ENCODE measurements at regions not wholly inside any gene's neighbourhood (a gene's known extent, or its start where the extent isn't known, plus 50 kb on each side); places are given as distances from the start of the nearest gene placed in this dataset.

DNA sequence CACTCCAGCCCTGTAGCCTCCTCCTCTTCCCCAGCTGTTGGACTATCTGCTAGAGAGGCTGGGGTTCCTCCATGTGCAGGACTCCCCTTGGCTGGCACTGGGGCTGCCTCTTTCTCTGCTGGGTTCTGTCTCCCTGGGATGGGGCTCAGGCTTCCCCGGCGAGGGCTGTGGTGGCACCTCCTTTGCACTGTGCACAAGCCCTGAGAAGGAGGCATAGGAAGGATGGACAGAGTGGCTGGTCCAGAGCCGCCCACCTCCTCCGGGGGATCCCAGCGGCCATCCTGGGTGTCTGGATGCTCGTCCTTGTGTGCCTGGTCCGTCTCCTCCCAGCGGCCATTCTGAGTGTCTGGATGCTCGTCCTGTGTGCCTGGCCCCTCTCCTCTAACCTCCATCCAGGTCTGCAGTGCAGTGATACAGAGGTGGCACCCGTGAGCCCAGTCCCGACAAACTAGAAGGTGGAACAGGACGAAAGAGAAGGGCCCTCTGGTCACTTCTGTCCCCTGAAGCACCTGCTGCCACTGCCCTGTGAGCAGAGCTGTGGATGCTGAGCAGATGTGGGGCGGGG lies 633.7 kb downstream of the BRD1 start:
- DNase-seq: no peak

DNA sequence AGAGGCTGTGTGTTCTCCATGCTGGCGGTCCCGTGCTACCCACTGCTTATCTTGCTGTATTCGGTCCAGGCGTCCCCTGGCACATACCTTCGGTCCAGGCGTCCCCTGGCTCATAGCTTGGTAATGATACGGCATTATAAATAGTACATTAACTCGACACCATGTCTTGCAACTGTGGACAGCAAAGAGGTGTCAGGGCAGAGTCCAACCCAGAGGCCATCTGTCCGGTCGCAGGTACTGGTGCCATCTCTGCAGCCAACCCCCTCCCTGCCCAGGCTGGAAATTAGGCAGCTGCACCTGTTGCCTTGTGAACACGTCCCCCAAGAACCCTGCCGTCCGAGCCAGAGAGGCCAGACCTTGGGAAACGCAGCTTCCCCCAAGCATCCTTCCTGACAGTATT lies 634.3 kb downstream of the BRD1 start:
- DNase-seq: no peak

- DNase-seq: no peak
Observed at GRCh38 chr22:49192857-49193250, 634.8 kb downstream of the BRD1 start.

DNA sequence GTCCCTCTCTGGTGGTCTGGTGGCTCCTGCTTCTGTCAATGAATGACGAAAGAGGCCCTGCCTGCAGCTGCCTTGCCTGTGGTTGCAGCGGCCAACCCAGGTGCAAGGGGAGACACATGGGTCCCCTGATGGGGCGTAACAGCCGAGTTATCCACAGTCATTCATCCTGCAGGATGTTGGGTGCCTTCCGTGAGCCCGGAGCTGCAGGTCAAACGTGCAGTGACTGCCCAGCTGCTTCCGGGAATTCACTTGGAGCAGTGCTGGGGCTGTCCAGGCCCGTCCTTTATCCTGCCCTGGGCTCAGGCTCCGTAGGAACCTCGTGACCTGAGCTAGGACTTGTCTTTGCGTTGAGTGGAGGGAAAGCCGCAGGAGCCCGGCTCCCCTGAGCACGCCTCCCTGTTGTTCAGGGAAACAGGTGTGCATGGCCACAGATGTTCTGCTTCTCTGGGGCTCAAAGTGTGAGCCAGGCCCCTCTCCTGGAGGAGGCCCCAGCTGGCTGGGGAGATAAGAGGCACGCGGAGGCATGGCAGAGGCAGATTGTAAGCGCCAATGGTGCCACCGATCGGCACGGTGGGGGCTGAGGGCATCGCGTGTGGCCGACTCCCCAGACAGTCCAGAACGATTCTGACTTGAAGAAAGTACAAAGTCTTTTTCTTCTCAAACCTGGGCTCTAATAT lies 635.4 kb downstream of the BRD1 start:
- no peak for DNase-seq

GRCh38 chr22:49191506-49191980 lies 636.1 kb downstream of the BRD1 start:
- DNase-seq: no peak

GRCh38 chr22:49190816-49191505 lies 636.7 kb downstream of the BRD1 start:
- no peak for DNase-seq

DNA sequence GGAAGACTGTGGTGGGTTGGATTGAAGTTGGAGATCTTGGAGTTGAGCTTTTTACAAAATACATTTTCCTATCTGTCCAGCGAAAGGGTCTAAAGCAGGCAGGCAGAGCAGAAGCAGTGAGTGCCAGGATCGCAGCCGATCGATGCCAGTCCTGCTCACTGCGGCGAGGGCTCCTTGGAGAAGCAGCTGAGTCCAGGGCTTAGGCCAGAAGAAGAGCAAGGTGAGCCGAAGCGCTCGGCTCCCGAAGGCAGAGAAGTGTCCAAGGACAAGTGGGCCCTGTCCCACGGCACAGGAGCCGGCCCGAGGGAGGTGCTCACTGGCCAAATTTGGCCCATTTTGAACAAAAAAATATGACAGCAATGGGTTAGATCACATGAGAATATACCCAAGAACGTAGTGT lies 637.8 kb downstream of the BRD1 start:
- no peak for DNase-seq

DNA sequence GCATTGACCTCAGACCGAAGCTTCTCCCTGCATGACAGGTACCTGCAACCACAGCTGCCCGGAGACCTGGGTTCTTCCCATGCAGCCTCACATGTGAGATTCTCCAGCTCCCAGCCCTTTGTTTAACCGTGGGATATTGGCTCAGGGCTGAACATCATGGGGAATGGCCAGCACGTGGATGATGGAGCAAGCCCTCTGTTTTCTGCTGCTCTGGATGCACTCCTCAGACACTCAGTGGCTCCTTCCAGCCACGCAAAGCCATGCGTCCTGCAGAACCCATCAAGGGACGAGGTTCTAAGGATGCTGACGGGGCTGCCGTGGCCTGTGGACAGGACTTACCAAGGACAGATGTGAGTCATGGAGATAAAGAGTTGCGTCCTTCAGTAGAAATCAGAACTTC lies 639.1 kb downstream of the BRD1 start:
- no peak for DNase-seq

GRCh38 chr22:49188091-49188490 lies 639.6 kb downstream of the BRD1 start:
- no peak for DNase-seq

GRCh38 chr22:49186762-49187161 lies 640.9 kb downstream of the BRD1 start:
- DNase-seq: no peak

GRCh38 chr22:49186293-49186692 lies 641.4 kb downstream of the BRD1 start:
- no peak for DNase-seq

DNA sequence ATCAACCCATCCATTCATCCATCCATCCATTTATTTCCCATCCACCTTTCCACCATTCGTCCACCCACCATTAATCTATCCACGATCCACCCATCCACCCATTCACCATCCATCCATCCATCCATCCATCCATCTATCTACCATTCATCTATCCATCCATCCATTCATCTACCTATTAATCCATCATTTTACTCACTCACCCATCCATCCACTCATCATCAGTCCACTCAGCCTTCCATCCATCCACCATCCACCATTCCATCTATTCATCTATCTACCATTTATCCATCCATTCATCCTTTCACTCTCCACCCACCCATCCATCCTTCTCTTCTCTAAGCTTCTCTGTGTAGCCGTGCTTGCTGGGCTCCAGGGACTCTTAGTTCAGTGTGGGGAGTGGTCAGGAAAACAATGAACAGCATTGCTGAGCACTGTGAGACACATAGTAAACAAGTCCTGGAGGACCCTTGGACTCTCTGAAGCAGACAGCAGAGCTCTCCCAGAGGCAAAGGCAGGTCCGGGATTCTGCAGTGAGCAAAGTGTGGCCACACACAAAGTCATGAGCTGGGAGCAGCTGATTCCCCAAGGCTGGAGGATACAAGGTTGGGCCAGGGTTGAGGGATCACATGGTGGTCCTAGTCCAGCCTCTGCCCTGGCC lies 642.2 kb downstream of the BRD1 start:
- DNase-seq: no peak

GRCh38 chr22:49184736-49185135 lies 642.9 kb downstream of the BRD1 start:
- DNase-seq: no peak

- no peak for DNase-seq
Observed at GRCh38 chr22:49183826-49184216, 643.9 kb downstream of the BRD1 start.

DNA sequence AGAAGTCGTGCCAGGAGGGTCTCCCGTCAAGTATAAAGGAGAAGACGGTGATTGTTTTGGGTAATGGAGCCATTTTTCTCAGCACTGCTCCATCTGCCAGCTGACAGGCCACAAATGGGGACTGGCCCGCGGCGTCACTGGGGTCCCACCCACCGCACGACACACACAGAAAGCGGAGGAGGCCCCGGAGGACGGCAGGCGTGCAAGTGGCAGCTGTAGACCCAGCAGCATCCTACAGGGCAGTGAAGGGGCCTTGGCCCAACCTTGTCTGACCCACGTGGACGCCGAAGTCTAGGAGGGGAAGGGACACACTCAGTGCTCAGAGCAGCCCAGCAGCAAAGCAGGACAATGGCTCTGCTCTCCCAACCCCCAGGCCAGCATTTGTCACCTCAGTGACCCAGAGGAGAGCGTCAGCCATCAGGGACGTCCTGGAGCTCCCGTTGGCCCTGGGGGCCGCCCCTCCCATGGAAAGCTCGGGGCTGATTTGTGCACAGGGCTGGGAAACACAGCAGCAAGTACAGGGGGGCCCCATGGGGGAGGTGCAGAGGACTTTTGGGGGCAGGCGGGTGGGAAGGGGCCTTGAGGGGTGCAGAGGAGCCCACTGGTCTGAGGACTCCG lies 644.4 kb downstream of the BRD1 start:
- no peak for DNase-seq

DNA sequence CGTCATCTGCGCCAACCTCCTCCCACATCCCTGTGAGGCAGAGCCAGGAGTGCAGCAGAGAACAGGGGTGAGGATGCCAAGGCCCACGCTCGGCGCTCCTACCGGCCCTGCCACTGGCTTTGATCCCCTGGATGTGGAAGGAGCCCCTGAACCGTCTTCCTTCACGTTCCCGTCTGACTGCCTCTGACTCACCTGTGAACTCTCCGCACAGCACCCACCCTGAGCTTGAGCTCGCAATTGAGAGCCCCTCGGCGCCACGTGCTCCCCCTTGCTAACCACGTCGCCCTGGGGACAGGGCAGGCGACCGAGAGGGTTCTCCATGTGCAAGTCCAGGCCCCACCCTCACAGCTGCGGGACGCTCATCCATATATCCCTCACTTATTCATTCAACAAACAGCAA lies 645.3 kb downstream of the BRD1 start:
- no peak for DNase-seq

GRCh38 chr22:49181942-49182341 lies 645.7 kb downstream of the BRD1 start:
- DNase-seq: no peak

GRCh38 chr22:49181431-49181830 lies 646.2 kb downstream of the BRD1 start:
- DNase-seq: no peak

DNA sequence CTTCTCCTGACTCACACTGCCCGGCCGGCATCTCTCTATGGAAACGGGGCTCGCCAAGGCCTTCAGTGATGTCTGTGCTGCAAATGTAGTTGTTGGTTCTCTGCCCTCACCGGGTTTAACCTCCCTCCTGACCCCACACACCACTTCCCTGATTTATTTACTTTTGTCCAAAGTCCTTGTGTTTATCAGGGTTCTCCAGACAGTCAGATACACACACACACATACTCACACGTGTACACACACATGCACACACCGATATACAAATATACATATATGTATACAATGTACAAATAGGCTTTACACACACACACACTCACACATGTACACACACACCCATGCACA lies 647.0 kb downstream of the BRD1 start:
- no peak for DNase-seq

DNA sequence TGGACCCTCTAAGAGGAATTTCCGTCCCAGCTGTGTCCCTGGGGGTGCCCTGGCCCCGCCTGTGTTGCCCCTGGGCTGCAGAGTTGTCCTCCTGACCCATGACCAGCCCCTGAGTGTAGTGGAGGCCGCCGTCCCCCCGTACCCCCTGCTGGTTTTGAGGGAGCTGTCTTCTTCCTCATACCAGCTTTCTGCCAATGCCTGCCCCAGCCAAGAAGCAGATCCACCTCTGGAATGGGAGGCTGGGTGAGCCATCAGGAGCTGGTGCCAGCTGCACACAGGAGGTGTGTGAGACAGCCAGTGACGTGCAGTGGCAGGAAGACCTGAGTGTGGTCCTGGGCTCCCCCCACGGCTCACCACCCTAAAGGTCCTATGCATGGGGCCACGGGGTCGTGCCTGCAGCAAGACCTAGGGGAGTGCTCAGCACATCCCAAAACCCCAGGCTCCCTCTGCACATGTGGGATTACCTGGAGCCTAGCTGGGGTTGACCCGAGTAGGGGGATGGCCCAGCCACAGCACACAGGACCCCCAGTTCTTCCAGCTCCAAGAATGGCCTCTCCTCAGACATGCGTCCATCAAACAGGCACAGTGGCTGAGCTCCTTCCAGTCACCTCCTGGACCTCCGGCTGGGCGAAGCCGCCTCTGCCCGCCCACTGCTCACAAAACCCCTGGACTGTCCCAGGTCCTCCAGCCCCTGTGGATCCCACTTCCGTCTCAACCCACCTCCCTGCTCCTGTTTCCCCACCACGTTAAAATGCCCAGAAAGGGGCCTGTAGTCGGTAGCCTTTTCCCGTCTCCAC lies 647.6 kb downstream of the BRD1 start:
- DNase-seq: no peak

GRCh38 chr22:49179175-49179574 lies 648.5 kb downstream of the BRD1 start:
- DNase-seq: no peak

DNA sequence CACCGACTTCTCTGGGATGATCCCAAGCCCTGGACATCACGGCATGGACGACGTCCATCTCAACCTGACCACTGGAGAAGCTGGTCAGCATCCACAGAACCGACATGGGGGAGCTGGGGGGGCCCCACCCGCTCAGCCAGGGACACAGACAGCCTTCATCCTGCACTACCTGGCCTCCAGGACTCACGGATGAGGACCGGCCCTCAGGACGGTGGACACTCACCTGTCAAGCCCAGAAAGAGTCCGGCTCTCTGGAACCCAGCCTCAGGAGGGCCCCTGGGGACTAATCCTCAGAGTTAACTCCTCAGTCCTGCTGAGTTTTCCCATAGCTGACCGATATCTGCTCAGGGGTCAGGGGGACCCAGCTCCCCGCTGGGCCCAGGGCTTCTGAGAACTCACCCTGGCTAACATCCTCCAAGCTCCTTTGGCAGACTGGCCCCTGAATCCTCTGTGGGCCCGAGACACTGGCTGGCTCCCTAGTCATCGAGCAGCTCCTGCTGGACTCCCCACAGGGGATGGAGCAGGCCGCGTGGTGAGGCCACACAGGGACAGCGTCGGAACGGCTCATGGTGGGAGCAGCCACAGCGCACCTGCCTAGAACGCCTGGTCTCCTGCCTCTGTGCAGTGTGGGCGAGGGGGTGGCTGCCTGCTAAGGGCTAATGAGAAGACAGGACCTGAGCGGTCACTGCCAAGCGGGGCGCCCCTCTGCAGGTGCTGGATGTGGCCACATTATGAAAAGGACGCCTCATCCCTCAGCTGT lies 649.2 kb downstream of the BRD1 start:
- no peak for DNase-seq

All from NCI-H1048 (cell line).